GM12878 (cell line): ENCODE measurements at regions not wholly inside any gene's neighbourhood (a gene's known extent, or its start where the extent isn't known, plus 50 kb on each side); places are given as distances from the start of the nearest gene placed in this dataset.

Source experiments
- ATAC-seq: fragments of 200-7000 bp; cut with Tn5 transposase; 3 replicates; pipeline ENCODE4 v1.9.1; 2020; ENCODE audit warnings: mild to moderate bottlenecking, moderate library complexity
- BruUV-seq: library from RNA; stranded (reverse); fragments of 400-500 nt; replicated peaks from 2 replicates; lab custom pipeline; 2021; lab: Mats Ljungman, UMichigan
- CTCF ChIA-PET: fragments of 300-600 bp; sonication (Branson Sonifier 250); formaldehyde crosslinking; extraction: SDS; loops from one replicate; lab custom pipeline; 2021; ENCODE audit warnings: inconsistent platforms; lab: Yijun Ruan, JAX
- POLR2A ChIA-PET: fragments of 350-600 bp; formaldehyde crosslinking; extraction: SDS; loops from one replicate; lab custom pipeline; 2021; ENCODE audit warnings: inconsistent platforms; lab: Charles Lee
- RAD21 ChIA-PET: fragments of 300-600 bp; sonication (Branson Sonifier 250); formaldehyde crosslinking; loops from one replicate; lab custom pipeline; 2023; ENCODE audit warnings: antibody characterized with exemption; ENCODE audit not compliant: unreplicated experiment; lab: Charles Lee
- SMC1A ChIA-PET: fragments of 300-600 bp; sonication (Branson Sonifier 250); formaldehyde crosslinking; loops from one replicate; lab custom pipeline; 2023; ENCODE audit not compliant: unreplicated experiment, uncharacterized antibody; lab: Charles Lee
- DNase-seq: peaks from one replicate; pipeline ENCODE4 v3.0.0-alpha.2; 2011; ENCODE audit warnings: low read depth, low spot score
- FAIRE-seq: peaks from 3 replicates; lab custom pipeline; 2011; peaks lifted over from hg19 to GRCh38; lab: Jason Lieb, UNC
- H2AFZ ChIP-seq: 2 replicates; pipeline ENCODE4 v1.6.0; 2011; ENCODE audit warnings: low read depth, low read length, control low read depth; ENCODE audit not compliant: control insufficient read depth
- H3K27ac ChIP-seq: 2 replicates; pipeline ENCODE4 v1.5.1; 2011; ENCODE audit warnings: control low read depth; ENCODE audit not compliant: control insufficient read depth, insufficient read depth
- H3K27me3 ChIP-seq, 2 experiments: replicated peaks in 1 of 2; 2 replicates each; pipeline versions ENCODE4 v1.6.0 to v1.6.1; 2011; ENCODE audit warnings: low read length in 1 of 2; ENCODE audit not compliant: control insufficient read depth in 2 of 2, insufficient read depth in 2 of 2
- H3K36me3 ChIP-seq, 2 experiments: 2 replicates each; pipeline ENCODE4 v1.5.1; 2011; ENCODE audit warnings: low read length in 1 of 2; ENCODE audit not compliant: control insufficient read depth in 2 of 2, insufficient read depth in 2 of 2
- H3K4me1 ChIP-seq: 2 replicates; pipeline ENCODE4 v1.6.1; 2011; ENCODE audit warnings: mild to moderate bottlenecking, low read length, moderate library complexity, mixed read lengths; ENCODE audit not compliant: control insufficient read depth, insufficient read depth
- H3K4me2 ChIP-seq: 2 replicates; pipeline ENCODE4 v1.6.0; 2011; ENCODE audit warnings: control low read depth; ENCODE audit not compliant: control insufficient read depth, insufficient read depth
- H3K4me3 ChIP-seq: fragments of 200-600 bp; sonication (generic); 2 replicates; pipeline ENCODE4 v1.5.1; 2016
- H3K79me2 ChIP-seq: 2 replicates; pipeline ENCODE4 v1.6.0; 2011; ENCODE audit warnings: low read length; ENCODE audit not compliant: control insufficient read depth, insufficient read depth
- H3K9ac ChIP-seq: 2 replicates; pipeline ENCODE4 v1.8.0; 2011; ENCODE audit warnings: low read length, control low read depth, mixed read lengths; ENCODE audit not compliant: control insufficient read depth, insufficient read depth
- H3K9me3 ChIP-seq: replicated peaks from 3 replicates; pipeline ENCODE4 v1.5.1; 2011; ENCODE audit warnings: mild to moderate bottlenecking, low read length; ENCODE audit not compliant: control insufficient read depth, insufficient read depth
- H4K20me1 ChIP-seq: 2 replicates; pipeline ENCODE4 v1.6.0; 2011; ENCODE audit not compliant: control insufficient read depth, insufficient read depth
- NFIC ChIP-seq: IDR thresholded peaks from 2 replicates; pipeline ENCODE4 v1.6.1; 2012; ENCODE audit warnings: low read depth, mild to moderate bottlenecking, inconsistent platforms, low read length, moderate library complexity
- NRF1 ChIP-seq: conservative IDR thresholded peaks from 2 replicates; pipeline ENCODE4 v1.6.1; 2011; ENCODE audit warnings: mild to moderate bottlenecking, low read depth, low read length, improper control_type of control experiment
- PAX8 ChIP-seq: fragments of 450-650 bp; IDR thresholded peaks from 2 replicates; pipeline ENCODE4 v1.6.1; 2017; ENCODE audit warnings: mild to moderate bottlenecking, moderate library complexity
- RUNX3 ChIP-seq: IDR thresholded peaks from 2 replicates; pipeline ENCODE4 v1.6.1; 2012; ENCODE audit warnings: low read length, inconsistent platforms
- WGBS: methylation state at CpG from one replicate; pipeline ENCODE4 v1.1.6; 2016; ENCODE audit warnings: low lambda C conversion rate; ENCODE audit not compliant: insufficient replicate concordance, insufficient coverage; ENCODE audit errors: missing lambda C conversion rate; 5-methylcytosine and 5-hydroxymethylcytosine counted together
- in situ Hi-C: fragments of 300-500 bp; cut with MboI; formaldehyde crosslinking; loops from 9 replicates; pipeline ENCODE4 v1.14.3; 2018; ENCODE audit warnings: mixed read lengths
- intact Hi-C: fragments of 100-400 bp; cut with micrococcal nuclease; formaldehyde crosslinking; loops from one replicate; pipeline ENCODE4 v1.14.2; 2022; ENCODE audit not compliant: unreplicated experiment
- TF ChIP-seq, protein P1 (sequence below): fragments of 450-650 bp; formaldehyde crosslinking; IDR thresholded peaks from 2 replicates; pipeline ENCODE4 v1.4.0; 2020; ENCODE audit warnings: mild to moderate bottlenecking, moderate library complexity
- TF ChIP-seq, protein P2 (sequence below): fragments of 450-650 bp; IDR thresholded peaks from 2 replicates; pipeline ENCODE4 v1.6.1; 2017; ENCODE audit warnings: antibody characterized with exemption, mild to moderate bottlenecking, moderate library complexity
- TF ChIP-seq, protein P3 (sequence below): fragments of 450-650 bp; IDR thresholded peaks from 2 replicates; pipeline ENCODE4 v1.6.1; 2018; ENCODE audit warnings: mild to moderate bottlenecking, low read depth, moderate library complexity; ENCODE audit not compliant: partially characterized antibody

DNA sequence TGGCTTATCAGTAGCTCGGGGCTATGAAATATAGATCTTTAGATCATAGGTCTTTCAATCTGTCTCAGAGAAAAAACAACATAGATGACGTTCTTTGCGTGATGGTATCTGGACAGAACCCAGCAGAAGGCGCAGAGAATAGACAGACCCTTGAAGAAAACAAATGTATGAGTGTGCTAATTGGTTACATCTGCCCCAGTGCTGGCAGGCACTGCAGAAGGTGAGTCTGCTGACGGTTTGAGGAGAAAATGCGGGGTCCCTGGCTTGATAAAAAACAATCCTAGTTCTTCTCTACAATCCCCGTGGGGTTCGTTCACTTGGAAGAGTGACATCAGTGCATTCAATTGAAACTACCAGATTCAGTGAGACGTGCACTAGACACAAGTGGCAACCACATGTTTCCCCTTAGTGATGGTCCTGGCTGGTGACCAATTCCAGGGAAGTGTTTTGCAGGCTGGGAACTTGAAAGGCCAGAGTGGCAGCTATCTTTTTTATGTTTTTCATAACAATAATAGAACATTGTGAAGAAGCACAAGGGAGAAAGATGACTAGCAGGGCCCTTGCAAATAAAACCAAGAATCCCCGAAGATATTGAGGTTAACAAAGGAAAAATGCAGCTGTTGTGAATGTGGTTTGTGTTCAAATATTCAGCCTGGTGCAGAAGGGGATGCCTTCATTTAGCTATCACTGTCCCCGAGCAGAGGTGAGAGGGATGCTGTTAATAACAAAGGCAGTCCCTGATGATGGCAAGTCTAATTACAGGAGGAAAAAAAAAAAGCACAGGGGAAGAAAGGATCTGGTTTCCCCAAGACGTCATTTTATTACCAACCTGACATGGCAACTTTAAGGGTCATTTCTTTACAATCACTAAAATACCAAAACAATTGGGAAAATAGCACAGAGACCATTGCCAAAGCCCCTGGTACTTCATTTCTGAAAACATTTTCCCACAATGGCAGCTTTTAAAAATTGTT, 337.6 kb upstream of the FIGN start:
- SMC1A ChIA-PET, result no interaction called here
- intact Hi-C loops (no loop called here), in situ Hi-C loops (no loop called here)
- TF ChIP-seq NRF1, result no peak
- no peak for TF ChIP-seq PAX8
- TF ChIP-seq NFIC, result no peak
- TF ChIP-seq, protein P1, sequence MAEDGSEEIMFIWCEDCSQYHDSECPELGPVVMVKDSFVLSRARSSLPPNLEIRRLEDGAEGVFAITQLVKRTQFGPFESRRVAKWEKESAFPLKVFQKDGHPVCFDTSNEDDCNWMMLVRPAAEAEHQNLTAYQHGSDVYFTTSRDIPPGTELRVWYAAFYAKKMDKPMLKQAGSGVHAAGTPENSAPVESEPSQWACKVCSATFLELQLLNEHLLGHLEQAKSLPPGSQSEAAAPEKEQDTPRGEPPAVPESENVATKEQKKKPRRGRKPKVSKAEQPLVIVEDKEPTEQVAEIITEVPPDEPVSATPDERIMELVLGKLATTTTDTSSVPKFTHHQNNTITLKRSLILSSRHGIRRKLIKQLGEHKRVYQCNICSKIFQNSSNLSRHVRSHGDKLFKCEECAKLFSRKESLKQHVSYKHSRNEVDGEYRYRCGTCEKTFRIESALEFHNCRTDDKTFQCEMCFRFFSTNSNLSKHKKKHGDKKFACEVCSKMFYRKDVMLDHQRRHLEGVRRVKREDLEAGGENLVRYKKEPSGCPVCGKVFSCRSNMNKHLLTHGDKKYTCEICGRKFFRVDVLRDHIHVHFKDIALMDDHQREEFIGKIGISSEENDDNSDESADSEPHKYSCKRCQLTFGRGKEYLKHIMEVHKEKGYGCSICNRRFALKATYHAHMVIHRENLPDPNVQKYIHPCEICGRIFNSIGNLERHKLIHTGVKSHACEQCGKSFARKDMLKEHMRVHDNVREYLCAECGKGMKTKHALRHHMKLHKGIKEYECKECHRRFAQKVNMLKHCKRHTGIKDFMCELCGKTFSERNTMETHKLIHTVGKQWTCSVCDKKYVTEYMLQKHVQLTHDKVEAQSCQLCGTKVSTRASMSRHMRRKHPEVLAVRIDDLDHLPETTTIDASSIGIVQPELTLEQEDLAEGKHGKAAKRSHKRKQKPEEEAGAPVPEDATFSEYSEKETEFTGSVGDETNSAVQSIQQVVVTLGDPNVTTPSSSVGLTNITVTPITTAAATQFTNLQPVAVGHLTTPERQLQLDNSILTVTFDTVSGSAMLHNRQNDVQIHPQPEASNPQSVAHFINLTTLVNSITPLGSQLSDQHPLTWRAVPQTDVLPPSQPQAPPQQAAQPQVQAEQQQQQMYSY (CRISPR knock-in tag), result no peak
- TF ChIP-seq, protein P2, sequence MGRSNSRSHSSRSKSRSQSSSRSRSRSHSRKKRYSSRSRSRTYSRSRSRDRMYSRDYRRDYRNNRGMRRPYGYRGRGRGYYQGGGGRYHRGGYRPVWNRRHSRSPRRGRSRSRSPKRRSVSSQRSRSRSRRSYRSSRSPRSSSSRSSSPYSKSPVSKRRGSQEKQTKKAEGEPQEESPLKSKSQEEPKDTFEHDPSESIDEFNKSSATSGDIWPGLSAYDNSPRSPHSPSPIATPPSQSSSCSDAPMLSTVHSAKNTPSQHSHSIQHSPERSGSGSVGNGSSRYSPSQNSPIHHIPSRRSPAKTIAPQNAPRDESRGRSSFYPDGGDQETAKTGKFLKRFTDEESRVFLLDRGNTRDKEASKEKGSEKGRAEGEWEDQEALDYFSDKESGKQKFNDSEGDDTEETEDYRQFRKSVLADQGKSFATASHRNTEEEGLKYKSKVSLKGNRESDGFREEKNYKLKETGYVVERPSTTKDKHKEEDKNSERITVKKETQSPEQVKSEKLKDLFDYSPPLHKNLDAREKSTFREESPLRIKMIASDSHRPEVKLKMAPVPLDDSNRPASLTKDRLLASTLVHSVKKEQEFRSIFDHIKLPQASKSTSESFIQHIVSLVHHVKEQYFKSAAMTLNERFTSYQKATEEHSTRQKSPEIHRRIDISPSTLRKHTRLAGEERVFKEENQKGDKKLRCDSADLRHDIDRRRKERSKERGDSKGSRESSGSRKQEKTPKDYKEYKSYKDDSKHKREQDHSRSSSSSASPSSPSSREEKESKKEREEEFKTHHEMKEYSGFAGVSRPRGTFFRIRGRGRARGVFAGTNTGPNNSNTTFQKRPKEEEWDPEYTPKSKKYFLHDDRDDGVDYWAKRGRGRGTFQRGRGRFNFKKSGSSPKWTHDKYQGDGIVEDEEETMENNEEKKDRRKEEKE, result no peak
- TF ChIP-seq RUNX3, result no peak
- TF ChIP-seq, protein P3, sequence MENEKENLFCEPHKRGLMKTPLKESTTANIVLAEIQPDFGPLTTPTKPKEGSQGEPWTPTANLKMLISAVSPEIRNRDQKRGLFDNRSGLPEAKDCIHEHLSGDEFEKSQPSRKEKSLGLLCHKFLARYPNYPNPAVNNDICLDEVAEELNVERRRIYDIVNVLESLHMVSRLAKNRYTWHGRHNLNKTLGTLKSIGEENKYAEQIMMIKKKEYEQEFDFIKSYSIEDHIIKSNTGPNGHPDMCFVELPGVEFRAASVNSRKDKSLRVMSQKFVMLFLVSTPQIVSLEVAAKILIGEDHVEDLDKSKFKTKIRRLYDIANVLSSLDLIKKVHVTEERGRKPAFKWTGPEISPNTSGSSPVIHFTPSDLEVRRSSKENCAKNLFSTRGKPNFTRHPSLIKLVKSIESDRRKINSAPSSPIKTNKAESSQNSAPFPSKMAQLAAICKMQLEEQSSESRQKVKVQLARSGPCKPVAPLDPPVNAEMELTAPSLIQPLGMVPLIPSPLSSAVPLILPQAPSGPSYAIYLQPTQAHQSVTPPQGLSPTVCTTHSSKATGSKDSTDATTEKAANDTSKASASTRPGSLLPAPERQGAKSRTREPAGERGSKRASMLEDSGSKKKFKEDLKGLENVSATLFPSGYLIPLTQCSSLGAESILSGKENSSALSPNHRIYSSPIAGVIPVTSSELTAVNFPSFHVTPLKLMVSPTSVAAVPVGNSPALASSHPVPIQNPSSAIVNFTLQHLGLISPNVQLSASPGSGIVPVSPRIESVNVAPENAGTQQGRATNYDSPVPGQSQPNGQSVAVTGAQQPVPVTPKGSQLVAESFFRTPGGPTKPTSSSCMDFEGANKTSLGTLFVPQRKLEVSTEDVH, result no peak
- POLR2A ChIA-PET, result no interaction called here
- no peak overlapping the region for H3K4me2 ChIP-seq
- H3K79me2 ChIP-seq, result no peaks in the 10 kb centered on the region
- no peak overlapping the region for H2AFZ ChIP-seq
- H3K36me3 ChIP-seq, result no peaks in the 10 kb centered on the region
- no peaks in the 10 kb centered on the region for H3K4me1 ChIP-seq
- CTCF ChIA-PET, result no interaction called here
- RAD21 ChIA-PET, result no interaction called here
- FAIRE-seq (no peak), DNase-seq (no peak), ATAC-seq (no peak)
- H3K27me3 ChIP-seq, result no peaks in the 10 kb centered on the region; a peak in 1 of 4 replicates
- H4K20me1 ChIP-seq, result no peaks in the 10 kb centered on the region
- 5% methylated on average over 12 of the region's 12 CpGs for WGBS
- no TSS peak for BruUV-seq
- H3K9me3 ChIP-seq, result no peaks in the 10 kb centered on the region
- no peak overlapping the region for H3K4me3 ChIP-seq
- H3K9ac ChIP-seq, result no peak overlapping the region
- no peak overlapping the region for H3K27ac ChIP-seq
